ENCODE measurements at regions not wholly inside any gene's neighbourhood (a gene's known extent, or its start where the extent isn't known, plus 50 kb on each side); places are given as distances from the start of the nearest gene placed in this dataset.

- no peak for DNase-seq (ENCODE audit: low read depth)
Observed at GRCh38 chr4:57607566-57608180, 497.5 kb upstream of the IGFBP7 start.

- DNase-seq (ENCODE audit: low read depth): no peak
Observed at GRCh38 chr4:57605376-57605775, 495.2 kb upstream of the IGFBP7 start.

GRCh38 chr4:57602141-57602540 lies 492.0 kb upstream of the IGFBP7 start:
- DNase-seq (ENCODE audit: low read depth): no peak

GRCh38 chr4:57591073-57591472 lies 480.9 kb upstream of the IGFBP7 start:
- no peak for DNase-seq (ENCODE audit: low read depth)

- DNase-seq (ENCODE audit: low read depth): no peak
Observed at GRCh38 chr4:57588557-57588956, 478.4 kb upstream of the IGFBP7 start.

- no peak for DNase-seq (ENCODE audit: low read depth)
Observed at GRCh38 chr4:57580710-57581599, 470.8 kb upstream of the IGFBP7 start.

- no peak for DNase-seq (ENCODE audit: low read depth)
Observed at GRCh38 chr4:57575426-57575825, 465.2 kb upstream of the IGFBP7 start.

- no peak for DNase-seq (ENCODE audit: low read depth)
Observed at GRCh38 chr4:57554556-57555092, 444.4 kb upstream of the IGFBP7 start.

- no peak for DNase-seq (ENCODE audit: low read depth)
Observed at GRCh38 chr4:57553728-57554127, 443.5 kb upstream of the IGFBP7 start.

GRCh38 chr4:57550198-57550597 lies 440.0 kb upstream of the IGFBP7 start:
- no peak for DNase-seq (ENCODE audit: low read depth)

GRCh38 chr4:57548856-57549255 lies 438.7 kb upstream of the IGFBP7 start:
- no peak for DNase-seq (ENCODE audit: low read depth)

- DNase-seq (ENCODE audit: low read depth): no peak
Observed at GRCh38 chr4:57544811-57545654, 434.8 kb upstream of the IGFBP7 start.

GRCh38 chr4:57504797-57505530 lies 394.8 kb upstream of the IGFBP7 start:
- DNase-seq (ENCODE audit: low read depth): no peak

- no peak for DNase-seq (ENCODE audit: low read depth)
Observed at GRCh38 chr4:57504139-57504538, 394.0 kb upstream of the IGFBP7 start.

- DNase-seq (ENCODE audit: low read depth): no peak
Observed at GRCh38 chr4:57501720-57502119, 391.5 kb upstream of the IGFBP7 start.

GRCh38 chr4:57499786-57500185 lies 389.6 kb upstream of the IGFBP7 start:
- DNase-seq (ENCODE audit: low read depth): no peak

- DNase-seq (ENCODE audit: low read depth): no peak
Observed at GRCh38 chr4:57498251-57498650, 388.1 kb upstream of the IGFBP7 start.

GRCh38 chr4:57496697-57497471 lies 386.7 kb upstream of the IGFBP7 start:
- no peak for DNase-seq (ENCODE audit: low read depth)

GRCh38 chr4:57494821-57495220 lies 384.6 kb upstream of the IGFBP7 start:
- DNase-seq (ENCODE audit: low read depth): no peak

GRCh38 chr4:57492251-57492878 lies 382.2 kb upstream of the IGFBP7 start:
- DNase-seq (ENCODE audit: low read depth): no peak

Data from activated T-helper 9 cell treated with anti-CD3 and anti-CD28 coated beads, Interleukin-2, amount 50 U/mL, for 16 hours (primary cell).